Lung (tissue), 11 donors: ENCODE measurements at regions not wholly inside any gene's neighbourhood (a gene's known extent, or its start where the extent isn't known, plus 50 kb on each side); places are given as distances from the start of the nearest gene placed in this dataset.

Experiments
- ATAC-seq: fragments of 200-7000 bp; cut with Tn5 transposase; one replicate; pipeline ENCODE4 v1.9.1; 2020; ENCODE audit warnings: moderate number of reproducible peaks; ENCODE audit not compliant: insufficient read depth, low FRiP score
- DNase-seq, 3 donors: peaks; one replicate each; pipeline ENCODE4 v3.0.0-alpha.2; 2013 to 2017
- H3K27ac ChIP-seq, 2 donors: one replicate each; pipeline ENCODE4 v1.5.1; 2013; ENCODE audit warnings: mild to moderate bottlenecking in 2 of 2, moderate library complexity in 2 of 2, control low read depth in 1 of 2, inconsistent platforms in 1 of 2, low read depth in 1 of 2, low read length in 1 of 2
- H3K27me3 ChIP-seq, 3 donors: one replicate each; pipeline ENCODE4 v1.5.1; 2013; ENCODE audit warnings: low read length in 2 of 3; ENCODE audit not compliant: control insufficient read depth in 3 of 3, insufficient read depth in 3 of 3
- H3K36me3 ChIP-seq, 4 donors: one replicate each; pipeline ENCODE4 v1.5.1; 2013; ENCODE audit warnings: low read length in 4 of 4, mild to moderate bottlenecking in 1 of 4, moderate library complexity in 1 of 4; ENCODE audit not compliant: control insufficient read depth in 4 of 4, insufficient read depth in 4 of 4
- H3K4me1 ChIP-seq, 5 donors: one replicate each; pipeline ENCODE4 v1.5.1; 2013; ENCODE audit warnings: low read length in 5 of 5, mild to moderate bottlenecking in 2 of 5, moderate library complexity in 1 of 5; ENCODE audit not compliant: control insufficient read depth in 5 of 5, insufficient read depth in 5 of 5
- H3K4me3 ChIP-seq: one replicate; pipeline ENCODE4 v1.5.1; 2013; ENCODE audit warnings: mild to moderate bottlenecking, control low read depth, moderate library complexity
- H3K9ac ChIP-seq, 2 donors: one replicate each; pipeline ENCODE4 v1.5.1; 2013; ENCODE audit warnings: low read length in 2 of 2, control low read depth in 1 of 2; ENCODE audit not compliant: insufficient read depth in 1 of 2
- H3K9me3 ChIP-seq, 4 donors: one replicate each; pipeline ENCODE4 v1.5.1; 2013; ENCODE audit warnings: low read length in 3 of 4, mild to moderate bottlenecking in 1 of 4, moderate library complexity in 1 of 4; ENCODE audit not compliant: control insufficient read depth in 4 of 4, insufficient read depth in 3 of 4
- CTCF ChIP-seq: IDR thresholded peaks from 2 replicates; pipeline ENCODE4 v1.5.1; 2012; ENCODE audit warnings: mild to moderate bottlenecking; ENCODE audit errors: control extremely low read depth, extremely low read depth
- WGBS, 2 donors: extraction: QIAGEN DNeasy Blood & Tissue Kit; methylation state at CpG; one replicate each; pipeline ENCODE4 v1.1.7; 2013; 5-methylcytosine and 5-hydroxymethylcytosine counted together
- donor health status: control.
- donor health status: control.
- donor health status: Bipolar disorder and iron deficiency.
- donor health status: healthy.
- donor health status: DM: yes; HTN: yes; CAD: no.

GRCh38 chr6:139528471-139528870 is 154.0 kb upstream of the CITED2 start:
- DNase-seq (no peak), ATAC-seq (no peak)
- H3K9ac ChIP-seq: no peak overlapping the region
- no peak overlapping the region for H3K27ac ChIP-seq
- WGBS, 2 donors: 83% methylated on average over 2 of the region's 2 CpGs
- no peaks in the 10 kb centered on the region for H3K27me3 ChIP-seq
- no peaks in the 10 kb centered on the region for H3K9me3 ChIP-seq
- no peaks in the 10 kb centered on the region for H3K36me3 ChIP-seq
- no peak overlapping the region for H3K4me3 ChIP-seq
- no peak for TF ChIP-seq CTCF
- peaks cover 0 to 7% (median 0%) of the 10 kb centered on the region in 5 donors for H3K4me1 ChIP-seq

GRCh38 chr6:139525415-139525814 is 151.0 kb upstream of the CITED2 start:
- Histone ChIP-seq H3K4me3 (no peak overlapping the region), H3K4me1 (no peaks in the 10 kb centered on the region), H3K36me3 (no peaks in the 10 kb centered on the region), H3K27me3 (no peaks in the 10 kb centered on the region), H3K27ac (no peak overlapping the region), H3K9me3 (no peaks in the 10 kb centered on the region), H3K9ac (no peak overlapping the region)
- ATAC-seq (no peak), DNase-seq (peak in 1 of 3 donors; percentile 32)
- 70 to 86% methylated on average over 2 of the region's 2 CpGs for WGBS, 2 donors
- TF ChIP-seq CTCF: no peak

- ATAC-seq: no peak
- no peaks in the 10 kb centered on the region for H3K36me3 ChIP-seq
- peaks cover 0 to 5% (median 0%) of the 10 kb centered on the region in 5 donors for H3K4me1 ChIP-seq
- no peak overlapping the region for H3K4me3 ChIP-seq
- no peaks in the 10 kb centered on the region for H3K9me3 ChIP-seq
- no peaks in the 10 kb centered on the region for H3K27me3 ChIP-seq
- no peak overlapping the region for H3K9ac ChIP-seq
- no peak for TF ChIP-seq CTCF
- DNase-seq: no peak
- no peak overlapping the region for H3K27ac ChIP-seq
- WGBS, 2 donors: 85 to 87% methylated on average over 2 of the region's 2 CpGs
These were observed 149.5 kb upstream of the CITED2 start for GRCh38 chr6:139523986-139524385.

- TF ChIP-seq CTCF: no peak
- Histone ChIP-seq H3K9ac (no peak overlapping the region), H3K36me3 (no peaks in the 10 kb centered on the region), H3K27ac (no peak overlapping the region), H3K9me3 (no peaks in the 10 kb centered on the region), H3K4me1 (peaks cover 0 to 5% (median 0%) of the 10 kb centered on the region in 5 donors), H3K27me3 (no peaks in the 10 kb centered on the region), H3K4me3 (no peak overlapping the region)
- DNase-seq (no peak), ATAC-seq (no peak)
- 57 to 68% methylated on average over 3 of the region's 3 CpGs for WGBS, 2 donors
These were observed 148.2 kb upstream of the CITED2 start for GRCh38 chr6:139522511-139523220.
